ENCODE measurements at regions not wholly inside any gene's neighbourhood (a gene's known extent, or its start where the extent isn't known, plus 50 kb on each side); places are given as distances from the start of the nearest gene placed in this dataset.

- no peak for TF ChIP-seq CTCF (IDR thresholded peaks at IDR 0.05)
- intact Hi-C loops (cut with DNase I), result no loop called here
- DNase-seq (ENCODE audit: low spot score in 2 of 2), result no peak
These were observed 740.3 kb upstream of the RAB6C start for GRCh38 chr2:129239141-129239540.

GRCh38 chr2:129240061-129240460 lies 739.4 kb upstream of the RAB6C start:
- intact Hi-C loops (cut with DNase I), result no loop called here
- Histone ChIP-seq H3K9me3 (no peaks in the 10 kb centered on the region), H3K4me3 (no peak overlapping the region), H3K27ac (no peak overlapping the region), H3K36me3 (no peaks in the 10 kb centered on the region), H3K4me1 (no peaks in the 10 kb centered on the region), H3K27me3 (no peaks in the 10 kb centered on the region)
- no peak for DNase-seq (ENCODE audit: low spot score in 2 of 2)
- TF ChIP-seq CTCF (IDR thresholded peaks at IDR 0.05), result no peak

More at GRCh38 chr2:129239141-129239540, 740.3 kb upstream of the RAB6C start:
- H3K36me3 ChIP-seq, result no peaks in the 10 kb centered on the region
- H3K4me1 ChIP-seq, result no peaks in the 10 kb centered on the region
- H3K4me3 ChIP-seq, result no peak overlapping the region
- no peaks in the 10 kb centered on the region for H3K27me3 ChIP-seq
- H3K9me3 ChIP-seq, result no peaks in the 10 kb centered on the region
- H3K27ac ChIP-seq, result no peak overlapping the region

GRCh38 chr2:129242269-129242668 lies 737.2 kb upstream of the RAB6C start:
- Histone ChIP-seq H3K9me3 (no peaks in the 10 kb centered on the region), H3K4me3 (no peak overlapping the region), H3K27me3 (no peaks in the 10 kb centered on the region), H3K36me3 (no peaks in the 10 kb centered on the region), H3K4me1 (no peaks in the 10 kb centered on the region), H3K27ac (no peak overlapping the region)
- no peak for TF ChIP-seq CTCF (IDR thresholded peaks at IDR 0.05)
- intact Hi-C loops (cut with DNase I), result no loop called here
- DNase-seq (ENCODE audit: low spot score in 2 of 2), result no peak

- no peak for DNase-seq (ENCODE audit: low spot score in 2 of 2)
- no peaks in the 10 kb centered on the region for H3K27me3 ChIP-seq
- H3K9me3 ChIP-seq, result no peaks in the 10 kb centered on the region
- no peak overlapping the region for H3K27ac ChIP-seq
- no peak overlapping the region for H3K4me3 ChIP-seq
- H3K36me3 ChIP-seq, result no peaks in the 10 kb centered on the region
- intact Hi-C loops (cut with DNase I), result no loop called here
- no peaks in the 10 kb centered on the region for H3K4me1 ChIP-seq
- TF ChIP-seq CTCF (IDR thresholded peaks at IDR 0.05), result no peak
These were observed 731.7 kb upstream of the RAB6C start for GRCh38 chr2:129247751-129248150.

- no peak for TF ChIP-seq CTCF (IDR thresholded peaks at IDR 0.05)
- Histone ChIP-seq H3K36me3 (no peaks in the 10 kb centered on the region), H3K9me3 (no peaks in the 10 kb centered on the region), H3K4me3 (no peak overlapping the region), H3K27me3 (no peaks in the 10 kb centered on the region), H3K4me1 (no peaks in the 10 kb centered on the region), H3K27ac (no peak overlapping the region)
- DNase-seq (ENCODE audit: low spot score in 2 of 2), result no peak
- intact Hi-C loops (cut with DNase I), result no loop called here
These were observed 731.3 kb upstream of the RAB6C start for GRCh38 chr2:129248198-129248597.

GRCh38 chr2:129252781-129253460 lies 726.5 kb upstream of the RAB6C start:
- no peak overlapping the region for H3K4me3 ChIP-seq
- H3K4me1 ChIP-seq, result no peaks in the 10 kb centered on the region
- no peaks in the 10 kb centered on the region for H3K9me3 ChIP-seq
- no peak overlapping the region for H3K27ac ChIP-seq
- H3K27me3 ChIP-seq, result no peaks in the 10 kb centered on the region
- DNase-seq (ENCODE audit: low spot score in 2 of 2), result no peak
- TF ChIP-seq CTCF (IDR thresholded peaks at IDR 0.05), result no peak
- H3K36me3 ChIP-seq, result no peaks in the 10 kb centered on the region
- intact Hi-C loops (cut with DNase I), result no loop called here
